Stomach (tissue), 8 donors: ENCODE measurements at regions not wholly inside any gene's neighbourhood (a gene's known extent, or its start where the extent isn't known, plus 50 kb on each side); places are given as distances from the start of the nearest gene placed in this dataset.

Experiments used
- DNase-seq, 2 donors: peaks; one replicate each; pipeline versions ENCODE4 v3.0.0 to v3.0.0-alpha.2; 2013 to 2019
- H3K27ac ChIP-seq, 5 donors: fragments of 200-600 bp in 4 of 5; sonication (generic) in 4 of 5; one replicate each; pipeline ENCODE4 v1.5.1; 2013 to 2019; ENCODE audit warnings: mild to moderate bottlenecking in 1 of 5, moderate library complexity in 1 of 5
- H3K27me3 ChIP-seq, 3 donors: fragments of 200-600 bp; sonication (generic); one replicate each; pipeline ENCODE4 v1.5.1; 2017 to 2019; ENCODE audit warnings: mixed run types in 1 of 3
- H3K36me3 ChIP-seq, 4 donors: fragments of 200-600 bp; sonication (generic); 1 replicate in 3 of 4; 2 replicates in 1 of 4; pipeline ENCODE4 v1.5.1; 2016 to 2019
- H3K4me1 ChIP-seq, 4 donors: fragments of 200-600 bp; sonication (generic); one replicate each; pipeline ENCODE4 v1.5.1; 2016 to 2019
- H3K4me3 ChIP-seq, 4 donors: fragments of 200-600 bp; sonication (generic) in 3 of 4; one replicate each; pipeline ENCODE4 v1.5.1; 2016 to 2019; ENCODE audit warnings: mild to moderate bottlenecking in 1 of 4
- H3K9me3 ChIP-seq, 4 donors: fragments of 200-600 bp; sonication (generic); one replicate each; pipeline ENCODE4 v1.5.1; 2016 to 2019
- CTCF ChIP-seq, 7 experiments: fragments of 450-650 bp in 4 of 7; fragments of 200-600 bp in 3 of 7; sonication (generic) in 3 of 7; IDR thresholded peaks; one replicate each; pipeline ENCODE4 v1.5.1; 2016 to 2019; ENCODE audit warnings: antibody characterized with exemption in 7 of 7, control low read depth in 2 of 7, mild to moderate bottlenecking in 1 of 7
- EP300 ChIP-seq: sonication (generic); formaldehyde crosslinking; IDR thresholded peaks from one replicate; pipeline ENCODE4 v1.6.1; 2017; ENCODE audit warnings: antibody characterized with exemption
- POLR2A ChIP-seq, 4 donors: fragments of 450-650 bp; IDR thresholded peaks; one replicate each; pipeline ENCODE4 v1.6.1; 2016; ENCODE audit warnings: antibody characterized with exemption in 4 of 4, control low read depth in 2 of 4, mild to moderate bottlenecking in 1 of 4, moderate library complexity in 1 of 4
- POLR2AphosphoS5 ChIP-seq, 3 donors: sonication (generic); formaldehyde crosslinking; IDR thresholded peaks; one replicate each; pipeline ENCODE4 v1.6.1; 2016; ENCODE audit warnings: antibody characterized with exemption in 3 of 3
- WGBS, 5 donors: extraction: QIAGEN DNeasy Blood & Tissue Kit in 3 of 5; methylation state at CpG; one replicate each; pipeline versions ENCODE4 v1.1.5 to v1.1.7; 2013 to 2018; 5-methylcytosine and 5-hydroxymethylcytosine counted together
- intact Hi-C: fragments of 100-400 bp; cut with DNase I; formaldehyde crosslinking; loops from one replicate; pipeline ENCODE4 v1.15.1; 2023; ENCODE audit warnings: low total_unique reads
- donor health status: healthy with polysubstance abuse.
- donor health status: Bipolar disorder and iron deficiency.
- donor health status: healthy.

- TF ChIP-seq CTCF (IDR thresholded peaks at IDR 0.05) (no peak), POLR2AphosphoS5 (IDR thresholded peaks at IDR 0.05) (no peak), EP300 (no peak)
- Histone ChIP-seq H3K27ac (no peak overlapping the region), H3K36me3 (no peaks in the 10 kb centered on the region), H3K9me3 (no peaks in the 10 kb centered on the region), H3K27me3 (no peaks in the 10 kb centered on the region), H3K4me3 (no peak overlapping the region), H3K4me1 (no peaks in the 10 kb centered on the region)
- intact Hi-C loops: no loop called here
- 47 to 62% (median 52%) methylated on average over 5 of the region's 5 CpGs for WGBS, 5 donors
- DNase-seq: no peak
Measured at GRCh38 chr15:46872286-46872980, 844.9 kb upstream of the SEMA6D start.

GRCh38 chr15:46872981-46873330, 844.3 kb upstream of the SEMA6D start:
- TF ChIP-seq EP300 (no peak), POLR2A (IDR thresholded peaks at IDR 0.05) (no peak), CTCF (IDR thresholded peaks at IDR 0.05) (no peak), POLR2AphosphoS5 (IDR thresholded peaks at IDR 0.05) (no peak)
- Histone ChIP-seq H3K4me3 (no peak overlapping the region), H3K36me3 (no peaks in the 10 kb centered on the region), H3K4me1 (no peaks in the 10 kb centered on the region), H3K9me3 (no peaks in the 10 kb centered on the region), H3K27me3 (no peaks in the 10 kb centered on the region), H3K27ac (no peak overlapping the region)
- WGBS, 5 donors: 70 to 87% (median 77%) methylated on average over 2 of the region's 2 CpGs
- intact Hi-C loops: no loop called here
- DNase-seq: no peak

GRCh38 chr15:46879032-46879770, 838.1 kb upstream of the SEMA6D start:
- Histone ChIP-seq H3K36me3 (no peaks in the 10 kb centered on the region), H3K4me3 (no peak overlapping the region), H3K27ac (no peak overlapping the region), H3K4me1 (no peaks in the 10 kb centered on the region), H3K9me3 (peaks cover 0 to 3% (median 0%) of the 10 kb centered on the region in 4 donors), H3K27me3 (no peaks in the 10 kb centered on the region)
- DNase-seq: no peak
- TF ChIP-seq POLR2A (IDR thresholded peaks at IDR 0.05): no peak
- no peak for TF ChIP-seq EP300
- no peak for TF ChIP-seq CTCF (IDR thresholded peaks at IDR 0.05)
- TF ChIP-seq POLR2AphosphoS5 (IDR thresholded peaks at IDR 0.05): no peak
- intact Hi-C loops: no loop called here
- WGBS, 5 donors: 33 to 51% (median 47%) methylated on average over 5 of the region's 5 CpGs

GRCh38 chr15:46880791-46881190, 836.5 kb upstream of the SEMA6D start:
- DNase-seq: no peak
- peaks cover 0 to 3% (median 0%) of the 10 kb centered on the region in 4 donors for H3K9me3 ChIP-seq
- H3K4me1 ChIP-seq: no peaks in the 10 kb centered on the region
- no peaks in the 10 kb centered on the region for H3K27me3 ChIP-seq
- H3K36me3 ChIP-seq: no peaks in the 10 kb centered on the region
- 50 to 71% (median 59%) methylated on average over 2 of the region's 2 CpGs for WGBS, 5 donors
- H3K4me3 ChIP-seq: no peak overlapping the region
- intact Hi-C loops: no loop called here
- no peak overlapping the region for H3K27ac ChIP-seq
- TF ChIP-seq EP300: no peak
- TF ChIP-seq CTCF (IDR thresholded peaks at IDR 0.05): no peak
- TF ChIP-seq POLR2A (IDR thresholded peaks at IDR 0.05): no peak
- TF ChIP-seq POLR2AphosphoS5 (IDR thresholded peaks at IDR 0.05): no peak
